ENCODE measurements at regions not wholly inside any gene's neighbourhood (a gene's known extent, or its start where the extent isn't known, plus 50 kb on each side); places are given as distances from the start of the nearest gene placed in this dataset.

DNA sequence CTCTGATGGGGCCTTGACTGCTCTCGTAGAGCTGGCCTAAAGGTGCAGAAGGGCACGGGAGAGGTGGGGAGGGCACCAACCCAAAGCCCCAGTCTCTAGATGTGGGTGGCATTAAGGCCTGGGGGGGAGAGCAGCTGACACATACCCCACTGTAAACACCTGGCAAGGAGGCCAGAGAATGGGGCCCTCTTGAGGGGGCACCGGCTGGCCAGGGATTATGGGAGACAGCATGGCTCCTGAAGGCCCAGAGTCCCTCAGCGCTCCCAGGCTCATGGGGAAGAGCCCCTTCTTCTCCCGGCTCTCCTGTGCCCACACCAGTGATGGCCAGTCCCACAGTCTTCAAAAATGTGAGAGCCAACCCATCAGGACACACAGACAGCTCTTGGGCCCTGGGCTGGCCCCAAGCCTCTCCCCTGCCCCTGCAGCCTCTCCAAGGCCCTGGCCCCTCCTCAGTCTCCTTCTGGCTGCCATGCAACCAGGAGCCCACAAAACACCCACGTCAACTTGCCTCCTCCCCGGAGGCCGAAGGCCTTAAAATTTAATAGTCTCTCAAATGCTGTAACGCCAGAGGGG is 58.2 kb upstream of the FOXP4 start:
- TF ChIP-seq YY1 (IDR thresholded peaks at IDR 0.05; ENCODE audit: insufficient read depth, insufficient read length) = no peak
- TF ChIP-seq ZNF274 (IDR thresholded peaks at IDR 0.05; ENCODE audit: low read depth, low read length) = no peak
- TF ChIP-seq SUZ12 (IDR thresholded peaks at IDR 0.05; ENCODE audit: extremely low read depth, insufficient read depth, insufficient read length) = no peak

All from NT2/D1 (cell line).